Panc1 (cell line): ENCODE measurements at regions not wholly inside any gene's neighbourhood (a gene's known extent, or its start where the extent isn't known, plus 50 kb on each side); places are given as distances from the start of the nearest gene placed in this dataset.

Experiments
- ATAC-seq: fragments of 200-7000 bp; cut with Tn5 transposase; 2 replicates; pipeline ENCODE4 v1.9.1; 2020; ENCODE audit warnings: mild to moderate bottlenecking, moderate library complexity
- BruUV-seq: library from RNA; stranded (reverse); fragments of 400-500 nt; replicated peaks from 2 replicates; lab custom pipeline; 2021; lab: Mats Ljungman, UMichigan
- CTCF ChIA-PET: fragments of 300-600 bp; sonication (Branson Sonifier 250); formaldehyde crosslinking; loops from one replicate; lab custom pipeline; 2022; ENCODE audit warnings: antibody characterized with exemption; lab: Charles Lee
- POLR2A ChIA-PET: fragments of 300-600 bp; sonication (Branson Sonifier 250); formaldehyde crosslinking; loops from one replicate; lab custom pipeline; 2022; ENCODE audit warnings: antibody characterized with exemption; lab: Charles Lee
- DNase-seq: peaks from one replicate; pipeline ENCODE4 v3.0.0-alpha.2; 2010; ENCODE audit warnings: low read depth, low spot score
- H3K27ac ChIP-seq: 2 replicates; pipeline ENCODE4 v1.5.1; 2011; ENCODE audit warnings: mild to moderate bottlenecking, low read length, inconsistent platforms
- H3K27me3 ChIP-seq: fragments of 200-500 bp; sonication (Bioruptor generic); 2 replicates; pipeline ENCODE4 v1.6.0; 2014; ENCODE audit warnings: low read length, inconsistent platforms; ENCODE audit not compliant: control insufficient read depth, insufficient read depth
- H3K36me3 ChIP-seq: fragments of 200-500 bp; sonication (Bioruptor generic); 2 replicates; pipeline ENCODE4 v1.5.1; 2014; ENCODE audit warnings: inconsistent platforms, mild to moderate bottlenecking, low read length, moderate library complexity; ENCODE audit not compliant: control insufficient read depth, insufficient read depth
- H3K4me1 ChIP-seq: 2 replicates; pipeline ENCODE4 v1.5.1; 2011; ENCODE audit warnings: inconsistent platforms, mild to moderate bottlenecking, low read length, moderate library complexity; ENCODE audit not compliant: control insufficient read depth, insufficient read depth
- H3K4me3 ChIP-seq, 2 experiments: 2 replicates each; pipeline ENCODE4 v1.5.1; 2011 to 2012; ENCODE audit warnings: low read depth in 2 of 2, low read length in 2 of 2, mild to moderate bottlenecking in 2 of 2, inconsistent platforms in 1 of 2, moderate library complexity in 1 of 2
- H3K9me3 ChIP-seq: fragments of 200-500 bp; sonication (Bioruptor generic); 2 replicates; pipeline ENCODE4 v1.5.1; 2014; ENCODE audit warnings: low read depth, mild to moderate bottlenecking, inconsistent platforms, low read length, moderate library complexity; ENCODE audit not compliant: control insufficient read depth, insufficient read depth
- CTCF ChIP-seq: fragments of 450-650 bp; IDR thresholded peaks from 2 replicates; pipeline ENCODE4 v1.5.1; 2017; ENCODE audit warnings: mild to moderate bottlenecking
- POLR2AphosphoS5 ChIP-seq: IDR thresholded peaks from 2 replicates; pipeline ENCODE4 v1.6.1; 2012; ENCODE audit warnings: mild to moderate bottlenecking, low read depth, low read length, moderate library complexity
- REST ChIP-seq, 2 experiments: IDR thresholded peaks; 2 replicates each; pipeline ENCODE4 v1.6.1; 2011 to 2012; ENCODE audit warnings: low read depth in 2 of 2, control low read depth in 1 of 2, low read length in 1 of 2, mild to moderate bottlenecking in 1 of 2, moderate library complexity in 1 of 2; ENCODE audit not compliant: insufficient read depth in 1 of 2
- SIN3A ChIP-seq: IDR thresholded peaks from 2 replicates; pipeline ENCODE4 v1.6.1; 2012; ENCODE audit warnings: low read depth, mild to moderate bottlenecking, low read length, moderate library complexity, borderline replicate concordance; ENCODE audit not compliant: insufficient read depth
- TCF7L2 ChIP-seq: IDR thresholded peaks from 2 replicates; pipeline ENCODE4 v1.6.1; 2011; ENCODE audit warnings: mild to moderate bottlenecking, low read depth, low read length, inconsistent platforms
- in situ Hi-C: cut with HindIII; loops from 2 replicates; pipeline ENCODE4 v1.10.0; 2016; ENCODE audit warnings: low sequenced_read_pairs, low pct_unique_long_range_greater_than_20kb
- intact Hi-C: fragments of 100-400 bp; cut with micrococcal nuclease; formaldehyde crosslinking; loops from one replicate; pipeline ENCODE4 v1.10.0; 2022; ENCODE audit not compliant: unreplicated experiment

DNA sequence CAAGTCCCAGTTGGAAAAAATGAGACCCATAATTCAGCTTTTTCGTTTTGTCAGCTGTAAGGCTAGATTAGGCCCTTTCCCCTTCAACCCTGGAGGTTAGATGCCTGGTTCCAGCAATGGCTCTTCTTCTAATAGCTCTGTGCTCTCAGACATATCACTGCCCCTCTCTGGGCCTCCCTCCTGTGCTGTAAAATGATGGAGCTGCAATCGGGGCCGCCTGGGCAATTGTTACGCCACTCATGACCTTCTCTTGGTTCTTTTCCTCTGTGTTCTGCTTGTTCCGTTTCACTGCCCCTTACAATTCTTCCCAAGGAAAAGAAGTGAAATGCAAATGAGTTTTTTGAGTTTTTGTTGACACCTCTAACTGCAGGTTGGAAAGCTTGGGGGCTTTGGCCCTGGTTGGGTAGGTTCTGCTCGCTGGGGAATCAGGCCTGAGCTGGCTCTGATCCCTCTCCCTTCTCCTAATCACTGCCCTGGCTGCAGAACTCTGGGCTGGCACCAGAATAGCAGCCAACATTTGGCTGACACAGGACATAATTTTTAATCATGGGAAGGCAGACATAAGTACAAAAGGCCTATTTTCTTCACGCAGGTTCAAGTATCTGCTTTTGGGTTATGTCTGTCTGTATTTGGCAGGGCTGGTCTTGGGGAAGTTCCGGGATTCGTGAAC is 110.9 kb downstream of the FOXD1 start:
- Histone ChIP-seq H3K27me3 (no peaks in the 10 kb centered on the region), H3K27ac (peak overlapping the region; percentile 48), H3K4me1 (peaks cover 12% of the 10 kb centered on the region), H3K9me3 (no peaks in the 10 kb centered on the region), H3K36me3 (no peaks in the 10 kb centered on the region), H3K4me3 (no peak overlapping the region)
- intact Hi-C loops (no loop called here), in situ Hi-C loops (no loop called here)
- ATAC-seq (peak; percentile 32; the same call in 1 of the 2 replicates), DNase-seq (no peak)
- TF ChIP-seq POLR2AphosphoS5 = no peak
- no peak for TF ChIP-seq REST (IDR thresholded peaks at IDR 0.05; ENCODE audit: insufficient read depth in 1 of 2, low read depth in 2 of 2, low read length in 1 of 2)
- BruUV-seq = no TSS peak
- POLR2A ChIA-PET = no interaction called here
- CTCF ChIA-PET = no interaction called here

- TF ChIP-seq POLR2AphosphoS5 (no peak), TCF7L2 (no peak), SIN3A (no peak), CTCF (no peak), REST (IDR thresholded peaks at IDR 0.05; ENCODE audit: insufficient read depth in 1 of 2, low read depth in 2 of 2, low read length in 1 of 2) (no peak)
- Histone ChIP-seq H3K9me3 (peaks cover 2% of the 10 kb centered on the region; the same call in 1 of the 2 replicates), H3K36me3 (no peaks in the 10 kb centered on the region), H3K4me3 (no peak overlapping the region), H3K27me3 (no peaks in the 10 kb centered on the region), H3K27ac (no peak overlapping the region), H3K4me1 (peaks cover 12% of the 10 kb centered on the region)
- ChIA-PET CTCF (no interaction called here), POLR2A (no interaction called here)
- in situ Hi-C loops = no loop called here
- intact Hi-C loops = no loop called here
- DNase-seq = no peak
- BruUV-seq = no TSS peak
- no peak for ATAC-seq
These were observed 112.2 kb downstream of the FOXD1 start for GRCh38 chr5:73336366-73336765.
